ENCODE measurements at regions not wholly inside any gene's neighbourhood (a gene's known extent, or its start where the extent isn't known, plus 50 kb on each side); places are given as distances from the start of the nearest gene placed in this dataset.
A peak's percentile ranks its signal among the peaks of the same experiment; 100 is the strongest.

- DNase-seq (ENCODE audit: low read depth in 2 of 2) = no peak
These were observed 97.3 kb upstream of the SFMBT2 start for GRCh38 chr10:7507887-7508726.

GRCh38 chr10:7506571-7506970, 95.7 kb upstream of the SFMBT2 start:
- no peak for DNase-seq (ENCODE audit: low read depth in 2 of 2)

GRCh38 chr10:7505196-7505595, 94.4 kb upstream of the SFMBT2 start:
- no peak for DNase-seq (ENCODE audit: low read depth in 2 of 2)

DNA sequence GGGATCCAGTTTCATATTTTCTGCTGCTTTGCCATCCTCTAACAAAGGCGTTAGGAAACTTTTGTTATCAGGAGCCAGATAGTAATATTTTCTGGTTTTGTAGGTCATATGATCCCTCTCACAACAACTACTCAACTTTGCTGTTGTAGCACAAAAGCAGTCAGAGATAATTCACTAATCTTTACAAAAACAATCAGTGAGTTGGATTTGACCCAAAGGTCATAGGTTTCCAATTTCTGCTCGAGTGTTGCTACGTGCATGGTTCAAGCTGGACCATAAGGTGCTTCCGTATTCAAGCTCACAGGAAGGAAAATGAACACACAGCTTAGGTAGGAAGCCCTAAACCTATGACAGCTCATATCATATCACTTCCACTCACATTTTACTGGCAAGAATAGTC, 92.4 kb upstream of the SFMBT2 start:
- no peak for DNase-seq (ENCODE audit: low read depth in 2 of 2)

GRCh38 chr10:7501157-7501556, 90.3 kb upstream of the SFMBT2 start:
- DNase-seq (ENCODE audit: low read depth in 2 of 2) = no peak

DNA sequence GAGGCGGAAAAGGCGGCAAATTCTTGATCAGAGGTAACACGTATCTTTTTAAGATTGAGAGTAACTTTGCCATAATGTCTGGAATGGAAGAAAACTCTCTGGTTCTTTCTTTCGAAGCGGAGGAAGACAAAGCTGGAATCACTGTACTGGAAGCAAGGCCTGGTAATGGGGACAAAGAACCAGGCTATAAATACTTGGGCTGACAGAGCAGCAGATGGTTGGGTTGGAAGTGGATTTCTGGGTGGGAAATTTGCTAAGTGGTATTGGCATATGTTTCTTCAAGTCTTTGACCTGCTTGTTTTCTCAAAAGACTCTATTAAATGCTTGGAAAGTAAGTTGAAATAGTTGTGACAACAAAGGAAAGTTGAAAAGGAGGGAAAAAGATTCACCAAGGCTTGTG, 87.3 kb upstream of the SFMBT2 start:
- DNase-seq (ENCODE audit: low read depth in 2 of 2) = no peak

DNA sequence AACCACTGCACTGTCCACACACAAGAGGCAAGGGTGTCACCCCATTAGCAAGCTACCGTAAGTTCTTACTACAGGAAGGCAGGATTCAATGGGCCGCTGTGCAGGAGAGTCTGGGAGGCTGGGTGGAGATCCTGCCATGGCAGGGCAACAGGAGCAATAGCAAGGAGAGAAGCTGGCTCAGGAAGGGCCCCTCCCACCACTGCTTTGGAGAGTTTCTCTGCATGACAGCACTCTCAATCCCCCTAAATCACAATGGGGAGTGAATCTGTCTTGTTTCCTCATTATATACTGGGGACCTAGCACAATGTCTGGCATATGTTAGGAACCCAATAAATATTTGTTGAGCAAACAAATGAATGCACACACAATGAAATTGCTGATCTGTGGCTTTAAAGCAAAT, 83.2 kb upstream of the SFMBT2 start:
- DNase-seq (ENCODE audit: low read depth in 2 of 2) = no peak

GRCh38 chr10:7492660-7493046, 81.8 kb upstream of the SFMBT2 start:
- no peak for DNase-seq (ENCODE audit: low read depth in 2 of 2)

DNA sequence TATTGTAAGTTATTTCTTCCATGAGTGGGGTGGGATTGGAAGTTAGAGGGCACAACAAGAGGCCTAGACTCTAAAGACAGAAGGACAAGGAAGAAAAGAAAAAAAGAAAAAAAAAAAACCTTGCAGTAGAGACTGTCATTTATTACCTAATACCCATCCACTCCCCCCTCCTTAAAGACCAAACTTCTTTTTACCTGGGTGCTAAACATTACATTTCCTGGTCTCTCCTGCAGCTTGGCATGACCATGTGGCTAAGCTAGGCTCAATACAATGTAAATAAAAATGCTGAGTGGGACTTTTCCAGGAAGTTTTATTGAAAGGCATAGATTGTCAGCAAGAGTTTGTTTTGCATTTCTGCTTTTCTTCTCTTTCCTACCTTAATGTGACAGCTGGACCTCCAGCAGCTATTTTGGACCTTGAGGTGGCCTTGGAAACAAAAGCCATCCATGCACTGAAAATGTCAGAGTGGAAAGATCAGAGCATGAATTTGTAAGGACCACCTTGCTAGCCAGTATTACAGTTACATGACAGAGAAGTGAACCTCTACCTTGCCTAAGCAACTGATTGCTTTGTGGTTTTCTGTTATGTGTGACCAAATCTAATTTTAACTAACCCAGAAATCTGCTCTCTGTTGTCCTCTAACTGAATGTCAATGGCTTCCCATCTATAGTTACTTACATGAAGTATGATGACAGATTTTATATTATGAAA, 81.3 kb upstream of the SFMBT2 start:
- no peak for DNase-seq (ENCODE audit: low read depth in 2 of 2)

- no peak for DNase-seq (ENCODE audit: low read depth in 2 of 2)
These were observed 80.4 kb upstream of the SFMBT2 start for GRCh38 chr10:7491230-7491629.

DNA sequence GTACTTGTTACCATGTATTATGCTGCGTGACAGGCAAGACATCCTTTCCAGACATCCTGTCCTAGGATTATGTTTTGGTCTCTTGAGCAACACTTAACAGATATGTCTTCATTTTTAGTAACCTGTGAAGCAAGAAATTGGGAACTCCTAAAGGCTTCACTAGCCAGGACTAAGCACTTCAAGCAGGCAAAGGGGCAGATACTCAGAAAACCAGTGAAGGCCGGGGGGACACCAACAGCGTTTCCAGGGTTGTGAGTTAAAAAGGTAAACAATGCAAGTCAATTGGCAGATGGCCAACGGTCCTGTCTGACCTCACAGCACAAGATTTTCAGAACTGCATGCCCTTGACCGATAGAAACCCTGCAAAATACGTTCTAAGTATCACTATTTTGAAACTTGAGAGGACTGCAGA, 77.6 kb upstream of the SFMBT2 start:
- no peak for DNase-seq (ENCODE audit: low read depth in 2 of 2)

GRCh38 chr10:7487528-7487927, 76.7 kb upstream of the SFMBT2 start:
- DNase-seq (ENCODE audit: low read depth in 2 of 2) = no peak

- DNase-seq (ENCODE audit: low read depth in 2 of 2) = no peak
These were observed 75.7 kb upstream of the SFMBT2 start for GRCh38 chr10:7486528-7486927.

DNA sequence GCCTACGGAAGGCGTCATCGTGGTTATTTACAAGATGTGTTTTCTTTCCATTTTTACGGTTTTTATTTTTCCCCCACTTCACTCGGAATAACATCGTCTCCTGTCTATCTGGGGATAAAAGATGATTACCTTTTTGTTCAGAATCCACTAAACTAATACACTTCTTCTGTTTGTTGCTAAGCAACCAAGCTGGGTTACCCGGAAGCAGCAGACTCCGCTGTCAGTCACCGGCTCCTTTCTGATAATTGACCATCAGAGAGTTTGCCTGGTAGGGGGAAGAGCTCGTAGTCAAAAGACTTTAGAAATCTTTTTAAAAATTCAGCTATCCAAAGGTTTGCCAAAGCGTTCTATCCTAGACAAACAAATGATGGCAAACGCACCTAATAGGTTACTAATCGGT, 75.0 kb upstream of the SFMBT2 start:
- DNase-seq (ENCODE audit: low read depth in 2 of 2) = no peak

- DNase-seq (ENCODE audit: low read depth in 2 of 2) = no peak
These were observed 74.4 kb upstream of the SFMBT2 start for GRCh38 chr10:7485244-7485556.

GRCh38 chr10:7484456-7485243, 73.8 kb upstream of the SFMBT2 start:
- peak in 1 of 2 donors; percentile 27 for DNase-seq (ENCODE audit: low read depth in 2 of 2)

DNA sequence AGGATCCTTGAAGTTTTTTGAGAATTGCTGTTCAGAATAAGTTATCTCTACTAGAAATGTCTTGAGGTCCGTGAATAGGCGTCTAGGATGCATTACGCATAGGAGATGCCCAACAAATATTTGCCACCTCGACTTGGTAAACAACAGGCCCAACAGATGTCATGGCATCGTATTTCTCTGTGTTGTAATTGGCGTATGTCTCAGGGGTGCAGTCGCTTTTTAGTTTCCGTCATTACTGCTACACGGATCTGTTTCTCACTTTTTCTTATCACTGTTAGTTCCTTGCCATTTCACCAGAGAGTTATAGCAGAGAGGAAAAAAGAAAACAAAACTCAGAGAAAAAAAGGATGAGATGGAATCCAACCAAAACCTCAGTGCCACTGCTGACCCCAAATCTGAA, 73.0 kb upstream of the SFMBT2 start:
- DNase-seq (ENCODE audit: low read depth in 2 of 2) = no peak

DNA sequence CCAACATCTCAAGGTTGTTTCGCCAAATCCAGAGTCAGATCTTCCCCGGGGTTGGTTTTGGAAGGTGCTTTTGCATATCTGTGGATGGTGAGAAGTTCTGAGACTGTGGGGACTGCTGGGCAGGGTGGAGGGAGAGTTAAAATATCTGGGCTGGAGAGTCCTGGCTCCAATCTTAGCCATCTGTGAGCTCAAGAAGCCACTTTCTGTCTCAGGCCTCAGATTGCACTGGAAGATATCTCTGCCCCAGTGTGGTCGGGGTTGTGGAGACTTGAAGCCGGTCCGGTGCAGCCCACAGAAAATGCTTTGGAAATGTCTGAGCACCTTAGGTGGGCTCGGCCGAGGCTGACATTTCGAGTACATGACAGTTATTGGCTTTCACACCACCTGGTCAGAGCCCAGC, 72.2 kb upstream of the SFMBT2 start:
- DNase-seq (ENCODE audit: low read depth in 2 of 2) = no peak

DNA sequence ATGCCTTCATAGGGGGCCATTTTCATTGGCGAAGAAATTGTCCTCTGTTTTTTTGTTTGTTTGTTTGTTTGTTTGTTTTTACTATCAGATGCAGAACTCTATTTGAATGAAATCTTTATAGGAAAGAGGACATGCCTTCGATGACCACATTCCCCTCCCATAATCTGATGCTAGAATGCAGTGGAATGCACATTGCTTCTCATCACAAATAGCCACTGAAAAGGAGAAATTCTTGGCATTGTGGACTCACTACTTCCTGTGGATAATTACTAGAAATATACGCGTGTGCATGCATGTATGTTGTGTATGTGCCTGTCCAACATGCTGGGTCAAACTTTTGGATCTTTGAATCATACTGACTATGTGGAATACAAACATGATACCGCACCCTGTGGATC, 70.5 kb upstream of the SFMBT2 start:
- no peak for DNase-seq (ENCODE audit: low read depth in 2 of 2)

DNA sequence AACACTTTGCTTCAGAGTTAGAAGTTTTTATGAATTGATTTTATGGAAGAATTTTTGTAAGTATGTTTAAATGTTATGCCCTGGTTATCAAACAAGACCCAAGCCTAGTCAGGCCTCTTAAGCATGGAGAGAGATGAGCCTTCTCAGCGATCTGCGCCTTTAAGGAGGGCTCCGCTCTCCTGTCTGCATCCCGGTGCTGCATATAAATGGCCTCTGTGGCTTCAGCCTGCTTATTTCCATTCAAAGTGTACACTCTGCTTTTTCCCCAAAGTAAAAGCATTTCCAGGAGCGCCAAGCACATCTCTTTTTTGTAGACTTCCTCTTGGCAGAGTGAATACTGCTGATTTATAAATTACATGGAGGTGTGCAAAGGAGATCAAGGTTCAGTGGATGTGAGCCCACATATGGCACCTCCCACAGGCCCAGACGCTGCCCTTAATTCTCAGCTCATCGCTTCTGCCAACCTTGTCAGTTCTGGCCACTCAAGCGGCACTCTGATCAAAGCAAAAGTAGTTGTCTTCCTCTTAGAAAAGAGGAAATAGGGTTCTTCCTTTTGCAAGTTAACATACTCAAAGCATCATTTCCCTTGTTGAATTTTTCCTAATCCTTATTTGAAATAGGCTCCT, 70.0 kb upstream of the SFMBT2 start:
- DNase-seq (ENCODE audit: low read depth in 2 of 2) = no peak

DNA sequence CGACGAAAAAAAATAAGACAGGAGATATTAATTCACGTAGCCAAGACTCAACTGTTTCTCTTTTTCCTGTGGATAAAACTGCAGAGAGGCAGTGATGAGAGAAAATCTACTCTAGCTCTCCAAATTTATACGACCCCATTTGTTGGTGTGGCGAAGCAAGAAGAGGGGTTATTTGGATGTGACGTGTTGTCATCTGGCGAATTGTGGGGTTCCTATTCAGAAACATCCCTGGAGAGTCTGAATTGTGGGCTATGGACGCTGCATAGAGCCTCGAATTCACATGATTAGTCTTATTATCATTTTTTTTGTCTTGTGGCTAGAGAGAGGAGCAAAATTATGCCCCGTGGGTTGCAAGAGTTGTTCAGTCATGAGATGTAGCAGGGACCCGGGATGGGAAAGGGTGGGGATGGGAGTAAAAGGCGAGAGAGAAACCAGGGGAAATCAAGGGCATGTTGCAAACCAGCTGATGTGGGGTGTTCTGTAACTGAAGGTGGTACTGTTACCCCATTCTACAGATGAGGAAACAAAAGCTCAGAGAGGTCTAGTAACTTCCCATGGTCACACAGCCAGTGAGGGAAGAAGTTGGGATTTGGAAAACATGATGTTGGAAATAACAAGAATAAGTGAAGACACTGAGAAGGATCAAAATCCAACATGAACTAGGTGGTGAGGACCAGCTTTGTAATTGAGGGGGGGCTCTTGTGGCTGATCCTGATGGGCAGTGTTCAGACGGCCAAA, 69.2 kb upstream of the SFMBT2 start:
- DNase-seq (ENCODE audit: low read depth in 2 of 2) = no peak

All from stimulated activated CD4-positive, alpha-beta T cell treated with anti-CD3 and anti-CD28 coated beads, Interleukin-1b, Interleukin-23, amount 100 ng/mL, for 4 hours (primary cell).